Anterior cingulate cortex (tissue), 58 donors: ENCODE measurements at regions not wholly inside any gene's neighbourhood (a gene's known extent, or its start where the extent isn't known, plus 50 kb on each side); places are given as distances from the start of the nearest gene placed in this dataset.

Source experiments
- DNase-seq, 58 donors: peaks; one replicate each; lab custom pipeline; 2025; lab: John Stamatoyannopoulos, UW

DNA sequence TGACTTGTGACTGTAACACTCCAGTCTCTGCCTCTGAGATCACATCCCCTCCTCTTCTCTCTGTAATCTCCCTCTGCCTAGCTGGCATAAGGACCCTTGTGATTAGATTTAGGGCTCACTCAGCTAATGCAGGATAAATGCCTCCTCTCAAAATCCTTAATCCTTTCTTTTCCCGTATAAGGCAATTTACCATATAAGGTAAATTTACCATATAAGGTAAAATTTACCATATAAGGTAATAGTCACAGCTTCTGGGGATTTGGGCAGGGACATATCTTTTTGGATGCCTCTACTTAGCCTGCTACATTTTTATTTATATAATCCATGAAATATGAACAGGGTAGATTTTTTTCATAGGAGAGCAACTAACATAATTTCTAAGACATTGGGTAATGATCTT, 318.0 kb upstream of the PUM3 start:
- no peak for DNase-seq

DNA sequence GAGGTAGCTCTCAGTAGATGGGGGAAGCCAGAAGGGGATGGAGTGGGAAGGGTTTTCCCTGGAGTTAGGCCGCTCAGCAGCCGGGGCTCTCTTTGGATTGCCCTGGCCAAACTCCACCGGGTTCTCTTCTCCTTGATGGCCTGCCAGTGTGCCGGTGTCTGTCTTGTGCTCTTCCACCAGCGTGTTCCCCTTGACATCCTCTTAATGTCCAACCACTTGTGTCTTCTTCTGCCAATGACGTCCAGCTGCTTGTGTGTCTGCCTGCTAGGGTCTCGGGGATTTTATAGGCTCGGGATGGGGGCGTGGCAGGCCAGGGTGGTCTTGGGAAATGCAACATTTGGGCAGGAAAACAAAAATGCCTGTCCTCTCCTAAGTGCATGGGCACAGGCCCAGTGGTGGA, 313.1 kb upstream of the PUM3 start:
- no peak for DNase-seq

DNA sequence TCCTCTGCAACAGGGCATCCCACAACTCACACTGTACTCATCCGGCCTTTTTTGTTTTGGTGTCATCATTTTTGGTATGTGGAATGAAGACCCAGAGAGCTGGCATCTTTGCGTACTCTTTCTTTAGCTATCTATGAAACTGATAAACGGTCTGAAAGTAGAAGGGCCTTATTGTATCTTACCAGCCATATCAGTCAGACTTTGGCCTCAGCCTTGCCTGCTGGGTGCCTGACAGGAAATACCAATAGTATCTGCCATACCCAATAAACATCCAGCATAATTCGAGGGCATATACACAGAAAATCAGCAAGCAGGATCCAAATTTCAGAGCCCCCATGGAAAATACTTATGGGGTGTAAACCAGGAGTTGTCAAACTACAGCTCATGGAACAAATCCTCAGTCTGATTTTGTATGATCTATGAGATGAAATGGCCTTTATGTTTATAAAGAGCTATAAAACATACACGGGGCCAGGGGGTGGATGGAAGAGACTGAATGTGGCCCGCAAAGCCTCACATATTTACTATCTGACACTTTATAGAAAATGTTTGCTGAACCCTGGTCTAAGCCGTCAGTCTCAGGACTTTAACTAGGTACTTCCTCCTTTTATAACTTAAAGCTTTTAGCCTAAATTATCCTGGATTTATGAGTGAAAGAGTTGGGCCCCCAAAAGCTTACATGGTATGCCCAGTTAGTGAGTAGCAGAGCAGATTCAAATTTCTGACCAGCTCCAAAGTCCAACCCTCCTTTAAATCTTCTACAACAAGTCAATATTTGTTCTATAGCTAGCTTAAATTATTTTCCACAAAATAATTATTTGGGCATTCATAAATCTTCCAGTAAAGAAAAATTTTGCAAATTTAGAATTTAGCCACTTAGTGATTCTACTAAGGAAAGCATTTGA, 308.0 kb upstream of the PUM3 start:
- DNase-seq: no peak

DNA sequence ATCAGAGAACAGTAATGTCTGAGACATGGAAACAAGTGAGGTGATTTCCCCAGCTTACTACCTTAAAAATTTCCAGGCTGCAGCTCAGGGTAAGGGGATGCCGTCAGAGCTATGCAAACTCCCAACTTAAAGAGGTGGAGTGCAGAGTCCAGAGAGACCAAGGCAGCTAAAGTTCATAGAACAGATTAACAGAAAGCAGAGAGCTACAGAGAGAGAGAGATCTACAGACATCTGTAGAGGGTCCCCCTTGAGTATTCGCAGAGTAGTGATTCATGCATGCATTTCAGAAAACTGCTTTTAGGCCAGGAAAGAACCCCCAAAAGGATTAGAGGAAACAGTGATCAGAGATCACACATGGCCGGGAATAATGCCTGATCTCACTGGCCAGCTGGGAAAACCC, 306.2 kb upstream of the PUM3 start:
- no peak for DNase-seq

DNA sequence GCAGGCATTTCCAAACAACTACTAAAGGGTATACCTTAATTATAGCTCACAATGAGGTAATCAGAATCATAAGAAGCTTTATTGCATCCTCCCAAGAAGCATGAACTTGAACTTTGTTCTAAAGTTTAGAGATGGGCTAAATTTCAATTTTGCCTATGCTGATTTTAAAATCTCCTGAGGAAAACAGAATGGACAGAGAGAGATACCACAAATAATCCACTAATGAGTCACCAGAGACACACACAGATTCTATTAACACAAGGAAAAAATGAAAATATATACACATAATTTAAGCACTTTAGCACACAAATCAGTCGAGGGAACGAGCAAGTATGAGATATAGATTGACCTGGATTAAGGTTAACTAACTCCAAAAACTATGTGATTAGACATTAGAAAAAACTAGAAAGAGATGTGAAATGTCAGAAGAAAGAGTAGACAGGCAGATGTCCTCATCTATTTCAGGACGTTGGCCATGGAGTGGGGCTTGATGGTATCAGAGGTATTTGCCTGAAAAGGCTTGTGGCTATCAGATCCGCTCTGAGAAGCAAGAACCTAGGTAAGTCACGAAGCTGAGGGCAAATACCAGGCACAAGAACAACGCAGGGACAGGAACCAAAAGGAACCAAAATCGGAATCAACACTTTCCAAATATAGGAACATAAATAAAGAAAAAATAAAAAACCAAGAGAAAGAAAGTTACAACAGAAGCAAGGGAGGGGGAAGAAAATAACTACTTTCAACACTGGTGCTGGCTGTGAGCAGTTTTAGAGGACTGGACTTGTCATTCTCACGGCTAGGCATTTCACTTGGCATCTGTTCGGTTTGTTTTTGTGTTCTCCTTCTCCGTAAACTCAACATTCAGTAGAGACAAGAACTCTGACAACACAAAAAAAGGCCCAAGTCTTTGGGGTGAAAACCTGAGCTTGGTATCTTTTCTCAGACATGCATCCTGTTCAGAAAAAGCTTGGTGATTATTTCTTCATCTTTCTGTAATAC, 294.6 kb upstream of the PUM3 start:
- no peak for DNase-seq

DNA sequence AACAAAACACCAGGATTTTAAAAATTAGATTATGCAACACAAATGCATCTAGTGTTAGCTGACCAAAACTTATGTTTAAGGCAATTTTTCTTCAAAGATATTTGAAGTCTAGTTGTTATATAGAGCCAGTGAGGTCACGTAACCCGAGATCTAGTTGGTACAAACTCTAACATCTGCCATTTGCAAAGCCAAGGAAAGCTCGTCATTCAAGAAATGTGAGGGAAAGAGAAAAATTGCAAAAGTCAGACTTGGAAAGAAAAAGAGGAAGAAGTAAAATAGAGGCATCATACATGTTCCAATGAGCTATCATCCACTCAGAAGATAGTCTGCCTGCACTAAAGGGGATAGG, 293.4 kb upstream of the PUM3 start:
- no peak for DNase-seq

DNA sequence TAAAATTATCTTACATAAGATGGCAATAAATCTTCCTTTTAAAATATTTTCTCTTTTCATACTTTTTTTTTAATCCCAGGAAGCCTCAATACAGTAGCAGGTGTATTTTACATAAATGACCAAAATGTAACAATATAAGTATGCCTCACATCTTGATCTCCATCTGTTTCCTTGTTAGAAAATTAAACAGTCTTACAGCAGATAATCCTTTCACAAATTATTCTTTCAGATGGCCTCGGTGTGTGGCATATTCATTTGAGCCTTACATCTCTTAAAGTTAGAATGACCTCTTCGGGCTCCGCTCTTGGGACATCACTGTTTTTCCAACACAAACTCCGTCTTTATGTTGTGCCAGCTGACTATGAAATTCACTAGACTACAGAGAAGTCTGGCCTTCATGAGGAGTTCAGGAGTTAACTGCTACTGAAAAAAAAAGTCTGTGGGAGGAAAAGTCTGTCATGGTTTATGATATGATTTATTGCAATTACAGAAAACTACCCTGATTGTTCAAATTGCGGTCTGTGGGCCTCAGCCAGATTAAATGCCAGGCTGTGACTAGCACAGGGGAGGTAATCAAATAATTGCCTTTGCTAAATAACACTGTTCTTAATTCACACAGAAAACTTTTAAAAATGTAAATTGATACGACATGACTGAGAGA, 292.9 kb upstream of the PUM3 start:
- no peak for DNase-seq

DNA sequence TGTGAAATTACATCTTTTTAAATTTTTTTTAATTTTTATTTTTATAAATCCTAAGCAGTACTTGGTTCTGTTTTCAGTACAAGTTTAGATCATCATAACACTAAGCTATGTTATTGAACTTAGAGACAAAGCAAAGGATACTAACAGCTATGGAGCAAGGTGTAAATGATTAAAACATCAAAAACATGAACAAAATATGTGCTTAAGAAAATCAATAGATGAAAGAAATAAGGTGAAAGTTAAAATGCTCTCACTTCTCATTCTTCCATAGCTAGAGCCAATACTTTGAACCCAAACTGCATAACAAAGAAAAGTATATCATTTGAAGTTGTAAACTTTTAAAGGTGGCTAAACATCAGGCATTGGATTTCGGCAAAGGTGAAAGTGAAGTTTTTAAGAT, 292.3 kb upstream of the PUM3 start:
- no peak for DNase-seq

DNA sequence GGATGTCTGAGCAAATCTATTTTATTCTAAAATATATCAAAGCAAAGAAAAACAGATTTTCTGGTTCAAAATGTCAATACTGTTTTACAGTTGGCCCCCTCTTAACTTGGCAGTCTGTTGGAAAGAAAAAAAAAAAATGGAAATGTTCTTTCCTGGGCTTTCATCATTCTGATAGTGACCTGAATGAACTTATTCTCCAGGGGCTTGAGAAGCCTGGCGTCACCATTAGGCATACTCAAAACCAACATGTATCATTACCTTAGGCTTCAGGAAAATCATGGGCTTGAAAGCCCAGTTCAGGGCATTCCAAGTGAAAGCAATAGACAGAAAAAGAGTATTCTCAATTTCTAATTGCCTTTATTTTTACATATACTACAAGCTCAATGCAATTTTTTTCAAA, 283.7 kb upstream of the PUM3 start:
- no peak for DNase-seq

DNA sequence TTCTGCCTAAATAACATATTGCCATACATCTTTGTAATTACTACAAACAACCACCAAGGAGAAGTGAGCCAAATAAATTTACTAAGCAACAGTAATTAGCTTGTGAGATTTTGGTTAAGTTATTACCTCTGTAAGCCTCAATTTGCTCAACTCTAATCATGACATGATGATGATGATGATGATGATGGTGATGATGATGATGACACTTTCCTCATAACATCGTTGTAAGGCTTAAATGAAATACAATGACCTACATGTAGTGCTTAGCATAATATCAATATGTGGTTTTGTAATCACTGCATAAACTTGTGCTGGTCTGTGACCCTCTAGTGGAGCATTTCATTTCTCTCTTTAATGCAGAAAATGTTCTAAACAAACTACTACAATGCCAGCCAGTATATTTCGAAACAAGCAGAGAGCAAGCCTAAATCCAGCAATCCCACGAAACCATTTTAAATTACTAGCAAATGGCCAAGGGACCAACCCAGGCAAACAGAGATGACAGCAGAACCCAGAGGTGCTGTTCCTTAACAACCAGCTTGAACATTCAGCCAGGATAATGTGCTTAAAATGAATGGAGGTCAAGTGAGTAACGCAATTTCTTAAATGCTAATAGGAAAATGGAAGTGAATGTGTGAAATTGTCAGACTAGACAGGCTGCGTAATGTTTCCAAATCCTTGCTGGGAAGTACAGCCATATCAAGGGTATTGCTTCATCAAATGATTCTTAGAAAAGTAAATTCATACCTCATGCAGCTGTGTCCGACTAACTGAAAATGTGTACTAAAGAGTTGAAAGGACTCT, 281.9 kb upstream of the PUM3 start:
- no peak for DNase-seq

DNA sequence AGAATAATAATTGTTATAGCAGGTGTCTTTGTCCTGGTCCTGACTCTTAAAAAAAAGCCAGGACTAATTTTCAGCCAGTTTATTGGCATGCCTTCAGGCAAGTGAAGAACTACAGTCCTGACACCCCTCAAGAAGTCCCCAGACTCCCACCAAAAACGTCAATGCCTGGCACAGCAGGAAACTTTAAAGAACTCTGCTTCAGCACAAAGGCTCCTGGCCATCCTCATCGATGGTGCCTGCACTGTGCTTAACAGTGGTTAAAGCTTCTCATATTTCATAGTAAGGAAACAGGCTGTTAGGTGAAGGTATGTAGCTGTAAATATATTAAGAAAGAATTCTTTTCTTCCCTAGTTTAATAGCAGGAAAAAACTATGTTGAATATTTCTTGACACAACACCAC, 280.1 kb upstream of the PUM3 start:
- DNase-seq: no peak

DNA sequence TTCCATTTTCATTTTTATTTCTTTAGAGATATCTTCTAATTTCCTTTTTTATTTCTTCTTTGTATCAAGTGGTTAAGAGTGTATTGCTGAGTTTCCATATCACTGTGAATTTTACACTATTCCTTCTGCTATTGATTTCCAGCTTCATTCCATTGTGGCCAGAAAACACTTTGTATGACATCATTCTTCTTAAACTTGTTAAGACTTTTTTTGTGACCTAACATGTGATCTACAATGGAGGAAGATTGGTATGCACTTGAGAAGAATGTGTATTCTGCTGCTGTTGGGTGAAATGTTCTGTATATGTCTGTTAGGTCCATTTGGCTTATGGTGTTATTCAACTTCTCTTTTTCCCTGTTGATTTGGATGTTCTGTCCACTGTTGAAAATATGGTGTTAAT, 274.2 kb upstream of the PUM3 start:
- DNase-seq: no peak

DNA sequence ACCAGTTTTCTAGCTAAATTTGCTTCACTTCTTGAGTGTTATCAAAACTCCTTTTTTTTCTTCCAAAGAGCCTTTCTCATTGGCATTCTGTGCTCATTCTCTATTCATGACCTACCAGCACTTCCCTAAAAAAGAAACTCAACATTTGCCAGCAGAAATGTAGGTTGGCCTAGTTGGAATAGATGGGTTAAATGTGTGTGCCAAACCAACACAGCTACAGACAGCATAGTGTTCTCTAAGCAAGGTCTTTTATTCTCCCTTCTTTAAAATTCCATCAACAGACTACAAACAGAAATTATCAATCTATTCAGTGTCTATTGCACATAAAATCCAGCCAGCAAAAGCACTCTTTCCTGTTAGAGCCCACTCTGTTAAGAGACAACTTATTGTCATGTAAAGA, 255.8 kb upstream of the PUM3 start:
- DNase-seq: peak in 6 of 58 donors; percentile 0 to 53 (median 19)

DNA sequence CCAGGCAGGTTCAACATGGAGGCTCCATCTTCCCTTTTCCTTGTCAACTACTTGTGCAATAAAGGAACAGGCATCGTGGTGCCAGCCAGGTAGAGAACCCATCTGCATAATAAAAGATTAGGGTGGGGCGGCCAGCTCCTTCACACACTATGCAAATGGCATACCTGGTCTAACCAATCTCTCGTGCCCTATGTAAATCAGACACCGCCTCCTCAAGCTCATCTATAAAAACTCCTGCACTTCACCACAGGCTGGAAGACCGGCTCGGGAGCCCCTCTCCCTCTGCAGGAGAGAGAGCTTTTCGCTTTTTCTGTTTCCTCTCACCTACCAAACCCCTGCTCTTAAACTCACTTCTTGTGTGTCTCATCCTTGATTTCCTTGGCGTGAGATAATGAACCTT, 244.3 kb upstream of the PUM3 start:
- no peak for DNase-seq

DNA sequence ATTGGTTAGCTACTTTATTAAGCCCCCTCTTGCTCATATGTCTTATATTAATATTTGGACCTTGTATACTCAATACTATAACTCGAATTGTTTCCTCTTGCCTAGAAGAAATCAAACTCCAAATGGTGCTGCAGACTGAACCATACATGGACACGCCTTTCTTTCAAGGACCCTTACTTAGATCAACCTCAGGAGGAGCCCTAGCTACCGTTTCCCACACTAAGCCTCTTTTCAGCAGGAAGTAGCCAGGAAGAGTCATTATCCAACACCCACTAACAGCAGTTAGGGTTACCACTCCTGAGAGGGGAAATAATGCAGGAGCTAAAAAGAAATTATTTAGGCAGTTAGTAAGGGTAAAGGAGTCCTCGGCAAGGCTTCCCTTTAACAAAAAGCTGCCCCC, 243.8 kb upstream of the PUM3 start:
- DNase-seq: no peak

DNA sequence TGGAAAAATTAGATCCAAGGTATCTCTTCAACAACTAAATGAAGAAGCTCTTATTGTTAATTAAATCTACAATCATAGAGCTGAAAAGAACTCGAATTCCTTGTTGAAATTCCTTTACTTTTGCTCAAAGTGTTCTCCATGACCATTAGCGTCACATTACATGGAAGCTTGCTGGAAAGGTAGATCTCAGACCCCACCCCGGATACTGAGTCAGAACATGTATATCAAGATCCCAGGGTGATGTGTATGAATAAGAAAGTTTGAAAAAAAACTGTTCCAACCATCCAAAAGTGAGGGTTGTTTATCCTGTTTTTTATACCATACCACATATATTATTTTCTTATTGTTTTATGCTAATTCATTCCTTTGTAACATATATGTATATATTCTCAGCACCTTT, 237.1 kb upstream of the PUM3 start:
- no peak for DNase-seq

DNA sequence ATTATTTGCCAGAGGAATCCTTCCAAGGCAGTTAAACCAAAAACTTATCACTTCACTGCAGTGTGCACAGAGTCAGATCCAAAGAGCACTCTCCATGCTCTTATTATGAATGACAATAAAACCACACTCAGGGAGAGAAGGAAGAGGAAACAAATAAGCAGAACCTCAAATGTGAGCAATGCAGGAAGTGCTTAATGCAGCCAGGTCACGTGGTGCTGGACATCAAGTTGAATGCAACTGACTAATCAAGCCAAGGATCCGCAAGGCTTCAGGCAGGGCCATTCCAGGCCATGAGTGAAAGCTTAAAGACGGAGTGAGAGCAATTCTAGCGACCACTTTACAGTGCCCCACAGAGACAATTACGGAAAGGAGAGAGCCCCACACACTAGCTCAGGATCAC, 230.4 kb upstream of the PUM3 start:
- no peak for DNase-seq

DNA sequence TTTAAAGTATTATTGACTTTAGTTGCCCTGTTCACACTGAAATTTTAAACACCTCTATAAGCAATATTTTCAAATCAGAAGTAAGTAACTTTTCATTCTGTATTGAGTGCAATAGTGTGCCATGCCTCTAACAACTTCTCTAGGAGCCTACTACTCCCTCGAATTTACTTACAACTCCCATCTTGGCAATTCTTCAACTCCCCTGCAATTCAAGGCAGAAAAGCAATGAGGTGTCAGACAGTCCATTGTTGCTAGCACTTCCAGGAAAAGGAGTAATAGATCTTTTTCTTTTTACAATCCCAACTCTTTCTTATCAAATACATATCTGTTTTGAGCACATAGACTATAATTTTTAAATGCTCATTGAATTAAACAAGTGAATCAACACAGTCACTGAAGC, 222.7 kb upstream of the PUM3 start:
- no peak for DNase-seq

DNA sequence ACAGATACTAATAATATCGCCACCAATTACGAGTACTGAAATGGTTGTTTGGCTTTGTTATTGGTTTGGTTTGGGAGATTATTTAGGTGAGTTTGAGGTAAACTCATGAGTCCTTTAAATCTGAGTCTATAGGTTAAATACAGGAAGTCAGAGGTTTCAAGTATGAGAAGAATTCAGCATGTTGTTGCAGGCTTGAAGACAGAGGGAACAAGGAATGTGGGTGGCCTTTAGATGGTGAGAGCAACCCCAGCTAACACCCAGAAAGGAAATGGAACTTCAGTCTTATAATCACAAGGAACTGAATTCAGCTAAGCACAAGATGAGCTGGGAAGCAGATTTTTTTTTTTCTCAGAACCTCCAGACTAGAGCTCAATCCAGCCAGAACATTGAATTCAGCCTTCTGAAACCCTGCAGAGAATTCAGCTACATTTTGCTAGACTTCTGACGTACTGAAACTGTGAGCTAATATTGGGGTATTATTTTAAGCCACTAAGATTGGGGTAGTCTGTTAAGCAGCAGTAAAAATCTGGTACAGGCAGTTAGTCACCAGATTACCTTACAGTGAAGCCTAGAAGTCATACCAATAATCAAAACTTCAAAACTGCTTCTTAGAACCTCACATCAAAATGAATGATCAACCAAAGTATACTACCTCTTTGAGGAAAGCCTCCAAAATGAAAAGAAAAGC, 216.0 kb upstream of the PUM3 start:
- DNase-seq: no peak

DNA sequence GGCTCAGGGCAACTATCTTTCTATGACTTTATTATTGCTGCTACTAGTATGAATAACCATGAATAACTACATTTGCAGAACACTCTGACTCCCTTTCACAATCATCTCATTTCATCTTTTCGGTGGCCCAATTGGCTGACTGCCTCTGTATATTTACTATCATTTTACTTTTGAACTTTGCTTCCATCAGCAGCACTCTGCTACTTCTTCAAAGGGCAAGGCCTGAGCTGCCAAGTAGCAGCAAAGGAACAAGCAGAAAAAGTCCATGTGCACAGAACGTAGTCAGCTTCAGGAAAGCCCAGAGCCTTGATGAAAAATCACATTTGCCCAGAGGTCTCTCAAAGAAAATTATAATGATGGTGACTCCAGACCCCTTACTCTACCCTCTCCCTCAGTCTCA, 214.5 kb upstream of the PUM3 start:
- DNase-seq: no peak
